ENCODE measurements at regions not wholly inside any gene's neighbourhood (a gene's known extent, or its start where the extent isn't known, plus 50 kb on each side); places are given as distances from the start of the nearest gene placed in this dataset.

DNA sequence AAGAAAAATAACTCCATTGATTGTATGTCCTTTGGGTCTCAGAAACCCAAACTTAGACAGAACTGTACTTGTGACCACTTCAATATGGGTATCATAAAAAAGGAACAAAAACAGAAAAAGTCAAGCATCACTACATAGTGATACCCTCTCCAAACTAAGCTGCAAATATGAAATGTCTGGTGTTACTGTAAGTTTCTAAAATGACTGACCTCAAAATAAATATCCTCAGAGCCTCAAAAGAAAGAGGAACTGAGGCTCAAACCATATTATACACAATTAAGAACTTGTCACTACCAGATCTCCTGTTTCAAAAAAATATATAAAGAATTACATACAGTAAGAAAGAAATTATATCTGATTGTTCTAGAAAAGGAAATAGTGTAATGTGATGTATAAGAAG, 787.9 kb upstream of the KLHL1 start:
- TF ChIP-seq, protein P1, sequence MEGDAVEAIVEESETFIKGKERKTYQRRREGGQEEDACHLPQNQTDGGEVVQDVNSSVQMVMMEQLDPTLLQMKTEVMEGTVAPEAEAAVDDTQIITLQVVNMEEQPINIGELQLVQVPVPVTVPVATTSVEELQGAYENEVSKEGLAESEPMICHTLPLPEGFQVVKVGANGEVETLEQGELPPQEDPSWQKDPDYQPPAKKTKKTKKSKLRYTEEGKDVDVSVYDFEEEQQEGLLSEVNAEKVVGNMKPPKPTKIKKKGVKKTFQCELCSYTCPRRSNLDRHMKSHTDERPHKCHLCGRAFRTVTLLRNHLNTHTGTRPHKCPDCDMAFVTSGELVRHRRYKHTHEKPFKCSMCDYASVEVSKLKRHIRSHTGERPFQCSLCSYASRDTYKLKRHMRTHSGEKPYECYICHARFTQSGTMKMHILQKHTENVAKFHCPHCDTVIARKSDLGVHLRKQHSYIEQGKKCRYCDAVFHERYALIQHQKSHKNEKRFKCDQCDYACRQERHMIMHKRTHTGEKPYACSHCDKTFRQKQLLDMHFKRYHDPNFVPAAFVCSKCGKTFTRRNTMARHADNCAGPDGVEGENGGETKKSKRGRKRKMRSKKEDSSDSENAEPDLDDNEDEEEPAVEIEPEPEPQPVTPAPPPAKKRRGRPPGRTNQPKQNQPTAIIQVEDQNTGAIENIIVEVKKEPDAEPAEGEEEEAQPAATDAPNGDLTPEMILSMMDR (IDR thresholded peaks at IDR 0.05; ENCODE audit: poor library complexity): no peak
- TF ChIP-seq EZH2phosphoT487 (IDR thresholded peaks at IDR 0.05; ENCODE audit: low read depth, severe bottlenecking, unreplicated experiment): no peak

All from hepatocyte (in vitro differentiated cells).